Naive thymus-derived CD4-positive, alpha-beta T cell (primary cell): ENCODE measurements at regions not wholly inside any gene's neighbourhood (a gene's known extent, or its start where the extent isn't known, plus 50 kb on each side); places are given as distances from the start of the nearest gene placed in this dataset.
"Not testable (repeated sequence)": the region's sequence is repeated elsewhere in the genome, so short reads cannot be mapped to it uniquely, and the experiment has no call there.

Experiments used
- ATAC-seq: fragments of 150-1000 bp; cut with Tn5 transposase; 2 replicates; pipeline ENCODE4 v1.10.0; 2021; ENCODE audit warnings: mild to moderate bottlenecking, moderate library complexity
- CTCF ChIA-PET: fragments of 350-600 bp; sonication (Branson Sonifier 250); formaldehyde crosslinking; loops from one replicate; lab custom pipeline; 2021; ENCODE audit warnings: antibody characterized with exemption; lab: Charles Lee
- POLR2A ChIA-PET: fragments of 350-600 bp; sonication (Branson Sonifier 250); formaldehyde crosslinking; loops from one replicate; lab custom pipeline; 2021; ENCODE audit warnings: antibody characterized with exemption, inconsistent platforms; lab: Charles Lee
- DNase-seq, 9 donors: peaks; one replicate each; pipeline versions ENCODE4 v3.0.0 to v3.0.0-alpha.2; 2020 to 2022; ENCODE audit warnings: mixed read lengths in 1 of 9
- H3K27ac ChIP-seq: one replicate; pipeline ENCODE4 v1.7.0; 2013; ENCODE audit warnings: mild to moderate bottlenecking, low read depth, low read length, moderate library complexity
- H3K27me3 ChIP-seq, 2 donors: one replicate each; pipeline ENCODE4 v1.7.0; 2013; ENCODE audit warnings: low read length in 2 of 2, mild to moderate bottlenecking in 2 of 2, moderate library complexity in 2 of 2; ENCODE audit not compliant: control insufficient read depth in 2 of 2, insufficient read depth in 2 of 2
- H3K36me3 ChIP-seq, 3 experiments: 1 replicate in 2 of 3; 2 replicates in 1 of 3; pipeline ENCODE4 v1.7.0; 2013; ENCODE audit warnings: low read length in 3 of 3, mild to moderate bottlenecking in 3 of 3, moderate library complexity in 1 of 3; ENCODE audit not compliant: insufficient read depth in 3 of 3, control insufficient read depth in 2 of 3
- H3K4me1 ChIP-seq, 2 donors: one replicate each; pipeline ENCODE4 v1.7.0; 2013; ENCODE audit warnings: low read length in 2 of 2, mild to moderate bottlenecking in 2 of 2, moderate library complexity in 1 of 2; ENCODE audit not compliant: control insufficient read depth in 2 of 2, insufficient read depth in 2 of 2
- H3K4me3 ChIP-seq: 2 replicates; pipeline ENCODE4 v1.7.0; 2013; ENCODE audit warnings: mild to moderate bottlenecking, low read length
- H3K9me3 ChIP-seq, 3 experiments: 1 replicate in 2 of 3; 2 replicates in 1 of 3; pipeline ENCODE4 v1.7.0; 2013; ENCODE audit warnings: low read length in 3 of 3; ENCODE audit not compliant: control insufficient read depth in 2 of 3
- H3K27ac Mint-ChIP-seq, 9 donors: one replicate each; pipeline ENCODE4 v1.8.0; 2020 to 2022; ENCODE audit warnings: mixed read lengths in 9 of 9, mild to moderate bottlenecking in 8 of 9, moderate library complexity in 5 of 9, inconsistent platforms in 2 of 9
- H3K27me3 Mint-ChIP-seq, 5 donors: one replicate each; pipeline ENCODE4 v1.8.0; 2021 to 2022; ENCODE audit warnings: mixed read lengths in 5 of 5, mild to moderate bottlenecking in 1 of 5
- H3K36me3 Mint-ChIP-seq, 5 donors: one replicate each; pipeline ENCODE4 v1.8.0; 2020 to 2022; ENCODE audit warnings: mixed read lengths in 5 of 5, mild to moderate bottlenecking in 3 of 5, inconsistent platforms in 1 of 5
- H3K4me1 Mint-ChIP-seq, 7 donors: one replicate each; pipeline ENCODE4 v1.8.0; 2020 to 2022; ENCODE audit warnings: mixed read lengths in 7 of 7, mild to moderate bottlenecking in 3 of 7, inconsistent platforms in 1 of 7
- H3K4me3 Mint-ChIP-seq, 10 donors: one replicate each; pipeline ENCODE4 v1.8.0; 2020 to 2022; ENCODE audit warnings: mild to moderate bottlenecking in 10 of 10, mixed read lengths in 10 of 10, moderate library complexity in 6 of 10, inconsistent platforms in 2 of 10
- H3K9me3 Mint-ChIP-seq, 11 donors: one replicate each; pipeline ENCODE4 v1.8.0; 2020 to 2022; ENCODE audit warnings: mixed read lengths in 11 of 11, mild to moderate bottlenecking in 4 of 11, inconsistent platforms in 1 of 11, moderate library complexity in 1 of 11
- intact Hi-C, 2 donors: fragments of 100-400 bp; cut with micrococcal nuclease; formaldehyde crosslinking; loops; one replicate each; pipeline ENCODE4 v1.15.1; 2023

DNA sequence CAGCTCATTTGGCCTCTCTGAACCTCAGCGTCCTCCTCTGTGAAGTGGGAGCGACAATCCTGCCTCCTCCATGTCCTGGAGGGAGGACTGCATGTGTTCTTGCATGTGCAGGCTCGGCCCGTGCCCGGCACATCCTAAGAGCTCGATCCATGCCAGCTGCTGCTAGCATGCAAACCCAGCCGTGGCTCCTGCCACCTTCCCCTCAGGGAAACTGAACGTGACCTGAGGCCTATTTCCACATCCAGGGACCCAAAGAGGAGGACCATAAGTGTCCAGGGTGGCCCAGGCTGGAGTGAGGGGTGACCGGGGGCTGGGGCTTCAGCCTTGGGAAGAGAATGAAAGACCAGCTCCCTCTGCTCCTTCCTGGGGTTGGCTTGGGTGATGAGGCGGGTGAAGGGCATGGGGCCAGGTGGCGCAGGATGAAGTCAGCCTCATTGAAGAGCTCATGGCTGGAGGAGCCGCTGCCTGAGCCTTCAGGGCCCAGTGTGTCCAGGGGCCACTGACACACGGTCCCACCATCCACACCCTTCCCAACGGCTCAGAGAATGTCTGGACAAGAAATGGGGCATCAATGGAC, 115.7 kb upstream of the AKAP13 start:
- H3K27me3 Mint-ChIP-seq, intact Hi-C loops, H3K36me3 ChIP-seq, H3K27ac Mint-ChIP-seq, H3K4me1 Mint-ChIP-seq, H3K4me1 ChIP-seq, POLR2A ChIA-PET, H3K4me3 Mint-ChIP-seq, CTCF ChIA-PET, H3K27me3 ChIP-seq, H3K4me3 ChIP-seq, DNase-seq, H3K36me3 Mint-ChIP-seq, ATAC-seq, H3K9me3 ChIP-seq, H3K9me3 Mint-ChIP-seq, H3K27ac ChIP-seq: not testable (repeated sequence)

GRCh38 chr15:85267158-85267857, 113.1 kb upstream of the AKAP13 start:
- H3K4me3 ChIP-seq, intact Hi-C loops, ATAC-seq, H3K4me3 Mint-ChIP-seq, POLR2A ChIA-PET, H3K4me1 Mint-ChIP-seq, H3K9me3 ChIP-seq, DNase-seq, H3K27me3 ChIP-seq, H3K36me3 ChIP-seq, CTCF ChIA-PET, H3K27ac Mint-ChIP-seq, H3K27me3 Mint-ChIP-seq, H3K36me3 Mint-ChIP-seq, H3K9me3 Mint-ChIP-seq, H3K4me1 ChIP-seq, H3K27ac ChIP-seq: not testable (repeated sequence)

DNA sequence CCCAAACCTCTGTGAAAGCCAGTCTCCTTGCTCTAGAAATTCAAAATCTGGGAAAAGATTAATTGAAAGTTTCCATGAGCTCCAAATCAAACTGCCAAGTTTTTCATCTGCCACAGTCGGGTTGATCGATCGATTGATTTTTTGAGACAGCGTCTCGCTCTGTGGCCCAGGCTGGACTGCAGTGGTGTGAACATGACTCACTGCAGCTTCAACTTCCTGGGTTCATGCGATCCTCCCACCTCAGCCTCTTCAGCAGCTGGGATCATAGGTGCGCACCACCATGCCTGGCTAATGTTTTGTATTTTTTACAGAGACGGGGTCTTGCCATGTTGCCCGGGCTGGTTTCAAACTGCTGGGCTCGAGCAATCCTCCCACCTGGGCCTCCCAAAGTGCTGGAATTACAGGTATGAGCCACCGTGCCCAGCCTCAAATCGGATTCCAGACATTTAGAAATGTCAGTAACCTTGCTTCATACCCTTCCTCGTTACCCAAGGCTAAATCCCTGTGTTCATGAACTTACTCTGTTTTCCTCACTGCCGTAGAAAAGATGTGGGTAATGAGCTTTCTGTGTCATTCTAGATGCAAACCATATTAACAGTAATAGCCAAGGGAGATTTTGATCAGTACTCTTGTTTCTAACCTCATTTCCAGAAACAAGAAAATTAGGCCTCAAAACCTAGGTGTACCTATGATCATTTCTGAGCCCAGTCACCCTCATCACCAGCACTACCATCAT, 105.9 kb upstream of the AKAP13 start:
- Mint-ChIP-seq H3K4me1 (peaks cover 0 to 2% (median 0%) of the 10 kb centered on the region in 7 donors), H3K36me3 (no peaks in the 10 kb centered on the region), H3K4me3 (no peak overlapping the region), H3K27me3 (no peaks in the 10 kb centered on the region), H3K27ac (no peak overlapping the region), H3K9me3 (no peaks in the 10 kb centered on the region)
- Histone ChIP-seq H3K4me1 (no peaks in the 10 kb centered on the region), H3K4me3 (no peak overlapping the region), H3K27me3 (no peaks in the 10 kb centered on the region), H3K36me3 (no peaks in the 10 kb centered on the region), H3K27ac (no peak overlapping the region), H3K9me3 (no peaks in the 10 kb centered on the region)
- POLR2A ChIA-PET = interaction anchor here (0.6 kb wide), 1 partner anchor 59 kb away, joined by 5 read pairs; no protein-coding TSS in a partner anchor
- intact Hi-C loops = no loop called here
- CTCF ChIA-PET = no interaction called here
- DNase-seq (no peak), ATAC-seq (no peak)

GRCh38 chr15:85276508-85276907, 103.9 kb upstream of the AKAP13 start:
- no peak overlapping the region for H3K4me3 ChIP-seq
- ATAC-seq (no peak), DNase-seq (no peak)
- Mint-ChIP-seq H3K4me1 (peaks cover 0 to 12% (median 0%) of the 10 kb centered on the region in 7 donors), H3K9me3 (peaks cover 0 to 2% (median 0%) of the 10 kb centered on the region in 11 donors), H3K4me3 (no peak overlapping the region), H3K27me3 (no peaks in the 10 kb centered on the region), H3K27ac (no peak overlapping the region), H3K36me3 (no peaks in the 10 kb centered on the region)
- H3K9me3 ChIP-seq = no peaks in the 10 kb centered on the region
- ChIA-PET POLR2A (no interaction called here), CTCF (no interaction called here)
- no peaks in the 10 kb centered on the region for H3K36me3 ChIP-seq
- H3K4me1 ChIP-seq = no peaks in the 10 kb centered on the region
- H3K27me3 ChIP-seq = no peaks in the 10 kb centered on the region
- intact Hi-C loops = no loop called here
- H3K27ac ChIP-seq = no peak overlapping the region

- intact Hi-C loops = no loop called here
- H3K27ac ChIP-seq = no peak overlapping the region
- H3K4me3 ChIP-seq = no peak overlapping the region
- Mint-ChIP-seq H3K27me3 (no peaks in the 10 kb centered on the region), H3K4me3 (no peak overlapping the region), H3K4me1 (peaks cover 0 to 12% (median 0%) of the 10 kb centered on the region in 7 donors), H3K9me3 (peaks cover 0 to 2% (median 0%) of the 10 kb centered on the region in 11 donors), H3K36me3 (no peaks in the 10 kb centered on the region), H3K27ac (no peak overlapping the region)
- CTCF ChIA-PET = no interaction called here
- POLR2A ChIA-PET = no interaction called here
- DNase-seq (no peak), ATAC-seq (no peak)
- H3K4me1 ChIP-seq = no peaks in the 10 kb centered on the region
- no peaks in the 10 kb centered on the region for H3K27me3 ChIP-seq
- no peaks in the 10 kb centered on the region for H3K36me3 ChIP-seq
- H3K9me3 ChIP-seq = no peaks in the 10 kb centered on the region
Measured at GRCh38 chr15:85276921-85277320, 103.5 kb upstream of the AKAP13 start.

DNA sequence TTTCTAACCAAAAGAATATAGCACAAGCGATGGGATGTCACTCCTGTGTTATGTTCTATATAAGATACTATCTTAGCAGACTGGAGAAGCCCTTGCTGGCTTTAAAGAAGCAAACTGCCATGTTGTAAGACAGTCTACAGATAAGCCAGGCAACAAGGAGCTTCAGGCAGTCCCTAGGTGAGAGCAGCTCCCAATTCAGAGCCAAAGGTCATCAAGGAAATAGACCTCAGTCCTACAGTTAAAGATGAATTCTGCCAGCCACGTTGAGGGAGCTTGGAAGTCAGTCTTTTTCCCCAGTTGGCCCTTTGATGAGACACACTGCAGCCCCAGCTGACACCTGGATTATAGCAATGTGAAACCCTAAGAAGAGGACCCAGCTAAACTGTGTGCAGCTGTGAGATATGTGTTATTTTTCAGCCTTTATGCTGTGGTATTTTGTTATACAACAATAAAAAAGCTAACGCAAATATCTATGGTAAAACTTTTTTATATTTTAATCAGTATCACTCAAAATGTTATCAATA, 102.5 kb upstream of the AKAP13 start:
- H3K4me1 Mint-ChIP-seq = peaks cover 0 to 12% (median 0%) of the 10 kb centered on the region in 7 donors
- POLR2A ChIA-PET = no interaction called here

More for the DNA sequence above, 102.5 kb upstream of the AKAP13 start:
- DNase-seq (no peak), ATAC-seq (no peak)
- CTCF ChIA-PET = no interaction called here
- Mint-ChIP-seq H3K9me3 (peaks cover 0 to 2% (median 0%) of the 10 kb centered on the region in 11 donors), H3K36me3 (no peaks in the 10 kb centered on the region), H3K27ac (peak overlapping the region in 1 of 9 donors; percentile 58), H3K4me3 (no peak overlapping the region), H3K27me3 (no peaks in the 10 kb centered on the region)
- H3K27me3 ChIP-seq = no peaks in the 10 kb centered on the region
- H3K4me1 ChIP-seq = no peaks in the 10 kb centered on the region
- intact Hi-C loops = no loop called here
- H3K36me3 ChIP-seq = no peaks in the 10 kb centered on the region
- no peaks in the 10 kb centered on the region for H3K9me3 ChIP-seq
- no peak overlapping the region for H3K27ac ChIP-seq
- H3K4me3 ChIP-seq = no peak overlapping the region
